HG03135 (cell line): ENCODE measurements at regions not wholly inside any gene's neighbourhood (a gene's known extent, or its start where the extent isn't known, plus 50 kb on each side); places are given as distances from the start of the nearest gene placed in this dataset.

Experiments used
- ATAC-seq: cut with Tn5 transposase; IDR thresholded peaks from one replicate; pipeline ENCODE4 v1.9.1; 2021; ENCODE audit warnings: mild to moderate bottlenecking, moderate library complexity; ENCODE audit not compliant: unreplicated experiment

DNA sequence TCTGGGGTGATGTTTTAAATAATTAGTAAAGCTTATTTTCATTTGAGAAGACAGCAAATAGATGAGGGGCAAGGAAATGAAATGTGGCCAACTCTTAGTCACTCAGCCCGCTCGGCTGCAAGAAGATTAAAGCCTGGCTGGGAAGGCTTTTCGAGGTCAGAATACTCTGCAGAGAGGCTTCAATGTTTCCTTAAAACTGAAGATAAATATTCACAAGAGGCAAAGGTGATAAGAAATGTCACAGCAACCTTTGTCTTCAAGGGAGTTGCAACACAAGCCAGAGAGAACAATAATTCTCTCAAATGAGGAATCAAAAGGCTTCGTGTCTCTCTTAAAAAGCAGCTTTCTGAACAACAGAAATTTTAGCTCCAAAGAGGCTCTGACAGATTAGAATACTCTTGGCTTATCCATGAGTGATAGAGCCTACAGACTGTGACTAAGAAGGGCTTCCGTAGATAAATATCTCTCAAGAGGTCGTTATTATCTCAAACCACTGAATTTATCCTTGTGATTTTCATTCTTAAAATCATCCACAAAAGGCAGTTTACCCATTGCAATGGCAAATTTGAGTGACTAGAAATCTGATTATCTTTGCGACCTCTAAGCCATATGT, 92.5 kb downstream of the KLF6 start:
- no peak for ATAC-seq

DNA sequence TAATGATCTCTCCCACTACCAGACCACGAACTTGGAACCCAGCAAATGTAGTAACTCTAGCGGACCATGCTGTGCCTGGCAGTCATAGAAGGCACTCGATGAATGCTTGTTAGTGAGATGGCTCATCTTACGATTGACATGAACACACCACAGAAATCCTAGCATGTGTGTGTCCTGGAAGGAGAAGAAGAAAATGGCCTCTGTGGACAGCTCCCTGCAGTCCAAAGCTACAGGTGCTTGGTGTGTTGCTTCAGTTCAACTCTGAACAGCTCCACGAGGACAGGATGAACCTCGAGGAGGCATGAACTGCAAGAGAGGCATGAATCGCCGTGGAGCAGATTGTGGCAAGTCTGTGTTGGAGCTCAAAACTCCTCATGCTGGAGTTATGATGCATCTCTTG, 93.5 kb downstream of the KLF6 start:
- ATAC-seq: no peak

GRCh38 chr10:3689871-3690510, 95.0 kb downstream of the KLF6 start:
- ATAC-seq: no peak

DNA sequence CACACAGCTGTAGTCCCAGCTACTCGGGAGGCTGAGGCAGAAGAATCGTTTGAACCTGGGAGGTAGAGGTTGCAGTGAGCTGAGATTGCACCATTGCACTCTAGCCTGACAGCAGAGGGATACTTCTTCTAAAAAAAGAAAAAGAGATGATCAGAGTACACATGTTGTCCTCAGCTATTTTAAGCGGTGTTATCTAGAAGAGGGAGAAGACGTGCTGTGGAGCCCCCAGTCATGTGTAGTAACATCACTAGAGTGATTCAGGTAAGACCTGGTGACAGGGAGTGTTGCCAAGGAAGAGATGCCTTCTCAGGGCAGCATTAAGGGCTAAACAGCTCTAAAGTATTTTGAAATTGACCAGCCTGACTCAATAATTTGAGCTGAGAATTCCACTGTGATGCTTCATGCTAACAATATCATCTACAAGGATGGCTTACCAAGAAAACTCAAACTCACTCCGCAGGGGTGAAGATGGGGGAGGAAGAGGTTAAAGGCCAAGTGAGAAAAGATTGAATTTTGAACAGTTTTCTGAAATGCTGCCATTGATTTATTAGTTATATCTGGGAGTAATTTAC, 97.4 kb downstream of the KLF6 start:
- no peak for ATAC-seq

DNA sequence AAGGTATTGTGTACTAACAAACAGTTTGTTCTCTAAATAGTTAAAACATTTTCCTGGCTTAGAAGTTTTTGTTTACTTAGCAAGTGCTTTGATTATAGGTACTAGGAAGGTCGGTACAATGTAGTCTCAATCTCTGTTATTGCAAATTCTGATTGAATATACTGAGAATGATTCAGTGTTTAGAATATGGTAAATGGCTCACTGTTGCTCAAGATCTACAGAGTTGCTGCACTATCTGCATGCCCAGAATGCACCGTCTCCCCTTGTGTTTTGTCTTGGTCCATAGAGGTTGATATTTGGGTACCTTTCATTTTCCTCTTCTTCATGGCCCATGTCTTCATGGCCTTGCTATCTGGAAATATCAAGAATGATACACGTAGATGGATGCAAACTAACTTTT, 99.6 kb downstream of the KLF6 start:
- no peak for ATAC-seq

DNA sequence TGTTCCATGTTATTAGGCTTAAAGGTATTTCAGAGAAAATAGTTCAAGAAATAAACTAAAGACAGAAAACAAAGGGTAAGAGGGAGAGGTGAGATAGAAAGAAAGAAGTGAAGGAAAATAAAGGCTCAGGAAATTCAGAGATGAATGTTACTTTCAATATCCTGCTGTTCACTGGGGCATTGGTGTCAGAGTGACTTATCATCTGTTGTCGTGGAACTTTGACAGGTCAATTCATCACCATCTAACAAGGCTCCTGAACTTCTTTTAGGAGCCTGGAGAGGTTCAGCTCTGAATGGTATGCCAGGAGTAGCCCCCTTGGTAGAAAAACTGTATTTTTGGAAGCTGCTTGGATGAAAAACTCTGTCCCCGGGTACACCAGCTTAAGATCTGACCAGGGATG, 100.1 kb downstream of the KLF6 start:
- no peak for ATAC-seq

DNA sequence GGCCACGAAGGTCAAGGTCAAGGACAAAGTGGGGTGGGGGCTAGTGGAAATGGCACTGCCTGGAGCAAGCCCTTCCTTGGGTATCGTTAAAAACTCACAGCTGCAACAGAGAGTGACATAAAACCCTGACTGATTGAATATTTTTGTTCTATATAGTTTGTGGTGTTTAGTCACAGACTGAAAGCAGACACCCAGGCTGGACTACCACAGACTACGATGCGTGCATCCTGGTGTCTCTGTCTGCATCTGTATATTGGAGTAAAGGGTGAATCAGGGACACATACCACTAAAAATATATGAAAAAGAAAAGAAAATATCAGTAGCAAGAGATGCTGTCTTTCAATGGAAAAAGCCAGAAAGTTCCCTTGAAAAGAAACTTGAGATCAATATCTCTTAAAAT, 101.4 kb downstream of the KLF6 start:
- no peak for ATAC-seq

- no peak for ATAC-seq
These were observed 102.3 kb downstream of the KLF6 start for GRCh38 chr10:3682745-3683144.

DNA sequence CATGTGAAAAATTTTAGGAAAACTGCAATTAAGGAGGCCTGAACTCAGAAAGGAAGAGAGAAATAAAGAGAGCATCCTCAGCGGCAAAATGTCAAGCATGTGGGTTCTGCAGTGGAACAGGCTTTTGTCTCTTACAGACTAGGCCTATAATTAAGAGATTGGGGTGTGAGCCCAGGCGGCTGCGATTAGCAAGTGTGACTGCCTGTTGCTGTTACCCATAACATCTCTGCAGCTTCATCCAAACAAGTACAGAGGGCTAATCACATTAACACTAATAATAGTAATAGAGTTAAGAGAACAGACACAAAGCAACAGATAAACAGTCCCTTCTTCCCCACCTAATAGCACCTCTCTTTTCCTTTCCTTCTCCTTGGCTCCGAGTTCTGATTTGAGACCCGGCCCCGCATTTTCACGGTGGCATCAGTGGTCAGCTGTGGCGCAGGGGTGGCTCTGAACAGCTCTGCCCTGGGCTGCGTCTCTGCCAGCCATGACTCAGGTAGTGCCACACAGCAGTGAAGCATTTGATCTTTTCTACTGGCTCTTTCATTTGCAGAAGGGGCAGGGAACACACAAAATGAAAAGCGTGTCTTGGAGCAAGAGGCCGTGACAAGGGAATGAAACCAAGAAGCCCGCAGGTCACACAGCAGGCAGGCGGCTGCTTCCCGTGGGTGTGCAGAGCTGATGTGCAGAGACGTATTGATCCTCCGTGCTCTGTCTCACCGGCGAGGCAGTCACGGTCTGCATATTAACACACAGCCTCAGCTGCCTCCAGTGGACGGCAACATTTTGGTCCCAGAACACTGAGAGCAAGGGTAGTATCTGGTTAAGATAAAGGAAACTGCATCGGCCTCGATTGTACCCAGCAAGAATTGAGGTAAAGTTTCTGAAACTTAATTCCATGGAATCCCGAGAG, 103.1 kb downstream of the KLF6 start:
- ATAC-seq: no peak

DNA sequence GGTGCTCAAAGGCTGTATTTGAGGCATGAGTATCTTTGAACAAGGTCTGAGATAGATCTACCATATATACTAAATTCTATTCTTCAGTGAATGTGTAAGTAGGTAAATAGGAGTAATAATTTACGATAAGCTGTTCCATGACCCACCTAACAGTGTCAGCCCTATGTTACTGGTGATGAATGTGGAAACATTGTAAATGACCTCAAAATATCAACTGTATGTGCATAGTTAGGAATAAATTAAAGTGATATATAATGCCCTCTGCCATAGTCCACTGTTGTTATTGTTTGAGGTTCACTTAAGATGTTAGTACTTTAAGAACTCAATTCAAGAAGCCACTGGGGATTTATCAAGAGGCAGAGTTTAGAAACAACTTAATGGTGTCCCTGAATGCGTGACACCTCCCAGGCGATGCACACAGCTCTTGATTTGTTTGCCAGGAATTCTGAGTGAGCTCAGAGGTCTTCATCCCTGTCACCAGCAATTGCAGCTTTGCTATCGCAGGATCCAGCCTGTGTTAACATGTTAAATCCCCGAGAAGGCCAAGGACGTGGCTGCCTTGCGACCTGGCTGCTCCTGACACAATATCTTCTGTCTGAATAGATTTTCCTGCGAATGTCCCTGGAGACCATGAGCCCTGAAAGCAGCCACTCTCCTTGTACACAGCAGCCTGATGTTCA, 104.9 kb downstream of the KLF6 start:
- no peak for ATAC-seq

DNA sequence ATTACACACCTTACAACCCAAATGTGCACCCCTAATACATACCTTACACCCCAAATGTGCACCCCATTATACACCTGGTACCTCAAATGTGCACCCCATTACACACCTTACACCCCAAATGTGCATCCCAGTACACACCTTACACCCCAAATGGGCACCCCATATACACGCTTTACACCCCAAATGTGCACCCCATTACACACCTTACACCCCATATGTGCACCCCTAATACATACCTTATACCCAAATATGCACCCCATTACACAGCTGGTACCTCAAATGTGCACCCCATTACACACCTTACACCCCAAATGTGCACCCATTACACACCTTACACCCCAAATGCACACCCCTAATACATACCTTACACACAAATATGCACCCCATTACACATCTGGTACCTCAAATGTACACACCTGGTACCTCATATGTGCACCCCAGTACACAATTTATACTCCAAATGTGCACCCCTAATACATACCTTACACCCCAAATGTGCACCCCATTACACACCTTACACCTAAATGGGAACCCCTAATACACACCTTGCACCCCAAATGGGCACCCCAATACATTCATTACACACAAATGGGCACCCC, 106.3 kb downstream of the KLF6 start:
- ATAC-seq: no peak

DNA sequence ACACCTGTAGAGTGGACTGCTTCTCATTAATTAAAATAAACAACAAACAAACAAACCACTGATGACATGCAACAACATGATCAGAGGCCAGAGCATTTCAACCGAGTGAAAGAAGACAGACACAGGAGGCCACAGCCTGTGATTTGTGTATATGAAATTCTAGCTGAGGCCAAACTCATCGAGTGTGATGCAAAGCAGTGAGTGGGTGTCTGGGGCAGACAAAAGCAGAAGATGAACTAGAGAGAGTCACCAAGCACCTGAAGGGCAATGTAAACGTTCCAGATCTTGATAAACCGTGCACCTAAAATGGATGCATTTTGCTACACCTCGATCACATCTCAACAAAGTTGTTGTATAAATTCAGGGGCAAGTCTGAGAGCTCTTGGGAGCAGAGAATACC, 108.4 kb downstream of the KLF6 start:
- no peak for ATAC-seq

- no peak for ATAC-seq
These were observed 112.8 kb downstream of the KLF6 start for GRCh38 chr10:3672220-3672619.

DNA sequence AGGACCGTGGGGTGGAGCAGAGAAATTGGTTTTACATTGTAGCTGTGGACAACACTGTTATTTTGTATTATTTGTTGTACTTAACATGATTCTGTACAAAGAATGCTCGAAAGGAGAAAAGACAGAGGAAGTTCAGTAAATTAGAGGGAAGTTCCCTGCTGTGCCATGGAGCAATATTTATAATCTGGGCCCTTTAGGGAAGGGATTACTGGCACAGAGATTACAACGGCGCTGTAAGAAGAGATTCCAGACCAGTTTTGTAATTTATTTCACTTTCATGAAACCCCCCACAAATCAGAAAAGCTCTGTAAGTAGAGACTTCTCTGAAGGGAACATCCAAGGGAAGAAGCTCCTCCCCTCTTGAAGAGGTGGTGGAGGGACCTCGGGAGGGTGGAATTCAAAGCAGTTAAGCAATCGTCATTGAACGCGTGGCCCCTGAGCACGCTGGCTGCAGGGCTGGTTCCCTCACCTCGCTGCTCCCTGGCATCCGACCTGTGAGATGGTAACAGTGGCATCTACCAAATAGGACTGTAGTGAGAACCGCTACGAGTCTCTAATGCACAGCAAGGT, 113.5 kb downstream of the KLF6 start:
- no peak for ATAC-seq

GRCh38 chr10:3668966-3669330, 116.1 kb downstream of the KLF6 start:
- ATAC-seq: no peak

DNA sequence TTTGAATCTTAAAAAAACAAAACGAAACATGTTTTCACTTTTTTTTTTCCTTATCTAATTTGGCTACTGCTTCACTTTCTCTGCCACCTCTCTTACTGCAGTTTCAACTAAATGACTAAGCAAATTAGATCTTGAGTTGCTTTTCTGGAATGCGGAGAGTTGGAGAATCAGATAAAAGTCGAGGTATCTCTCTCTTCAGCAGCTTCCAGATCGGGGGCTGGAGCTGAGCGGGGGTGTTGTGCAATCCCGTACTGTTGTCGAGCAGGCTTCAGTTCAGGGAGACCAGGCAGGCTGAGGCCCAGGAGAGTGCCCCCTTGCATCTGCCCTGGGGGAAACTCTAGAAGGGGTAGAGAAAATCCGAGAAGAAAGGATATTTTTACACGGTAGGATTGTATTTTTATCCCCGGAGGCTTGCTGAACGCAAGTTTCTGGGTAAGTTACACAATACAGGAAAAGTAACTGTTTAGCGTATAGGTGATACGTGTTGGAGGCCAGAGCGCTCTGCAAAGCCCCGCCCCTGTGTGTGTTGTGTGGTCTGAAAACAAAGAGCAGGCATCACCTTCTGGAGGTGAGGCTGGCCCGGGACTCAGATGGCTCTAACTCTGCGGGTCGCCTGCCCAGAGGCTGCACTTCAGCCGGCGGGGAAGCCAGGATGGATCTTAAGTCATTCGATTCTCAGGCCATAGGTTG, 116.6 kb downstream of the KLF6 start:
- ATAC-seq: no peak

DNA sequence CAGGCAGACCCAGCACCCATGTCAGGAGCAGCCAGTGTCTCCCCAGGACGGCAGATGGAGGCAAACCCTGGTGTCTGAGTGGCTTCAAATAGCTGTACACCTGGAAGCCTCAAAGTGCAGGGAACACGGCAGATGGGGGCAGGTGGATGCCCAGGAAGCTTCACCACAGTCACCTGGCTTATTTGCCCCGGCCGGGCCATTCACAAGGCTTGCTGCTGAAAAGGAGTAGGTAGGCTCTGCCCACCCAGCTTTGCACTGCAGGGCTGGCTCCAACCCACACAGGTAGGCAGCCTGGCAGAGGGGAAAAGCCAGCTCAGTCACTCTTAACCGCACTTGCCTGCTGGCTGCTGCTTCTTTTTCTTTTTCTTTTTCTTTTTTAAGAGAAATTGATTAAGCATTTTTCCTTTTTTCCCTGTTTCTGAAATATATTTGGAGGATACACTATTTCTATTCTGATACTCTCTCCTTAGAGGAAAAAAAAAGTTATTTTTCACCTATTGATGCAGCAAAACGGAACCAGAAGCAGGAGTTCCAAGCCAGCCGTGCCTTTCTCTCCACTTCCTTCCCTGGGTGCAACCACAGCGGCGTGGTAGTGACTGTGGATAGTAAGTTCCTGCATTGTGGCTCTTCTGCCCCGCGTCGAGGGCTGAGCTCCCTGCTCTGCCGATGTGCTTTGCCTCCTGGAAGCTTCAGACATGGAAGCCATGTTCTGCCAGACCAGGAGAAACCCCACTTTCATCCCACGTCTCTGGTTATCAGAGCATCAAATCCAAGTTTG, 118.3 kb downstream of the KLF6 start:
- ATAC-seq: no peak

- no peak for ATAC-seq
These were observed 119.6 kb downstream of the KLF6 start for GRCh38 chr10:3665316-3665908.

GRCh38 chr10:3662775-3663174, 122.2 kb downstream of the KLF6 start:
- ATAC-seq: no peak
